ENCODE measurements at regions not wholly inside any gene's neighbourhood (a gene's known extent, or its start where the extent isn't known, plus 50 kb on each side); places are given as distances from the start of the nearest gene placed in this dataset.

- no peaks in the 10 kb centered on the region for H3K36me3 ChIP-seq (ENCODE audit: control insufficient read depth in 2 of 4, insufficient read depth in 4 of 4, low read length in 3 of 4)
- no peaks in the 10 kb centered on the region for H3K4me1 ChIP-seq (replicated peaks in 1 of 4; ENCODE audit: control insufficient read depth in 3 of 4, insufficient read depth in 4 of 4, low read length in 3 of 4)
- no peak overlapping the region for H3K4me2 ChIP-seq (ENCODE audit: insufficient read depth in 1 of 2, low read depth in 2 of 2, low read length in 2 of 2)
- no peak overlapping the region for H3K9ac ChIP-seq (replicated peaks in 1 of 4; ENCODE audit: extremely low read depth in 1 of 4, low read depth in 3 of 4, low read length in 3 of 4)
- no peak overlapping the region for H4K91ac ChIP-seq (replicated peaks; ENCODE audit: insufficient read length, low read length)
- H3K18ac ChIP-seq (ENCODE audit: extremely low read depth, low read length), result no peak overlapping the region
- no peak overlapping the region for H2AFZ ChIP-seq (ENCODE audit: low read length)
- no peak overlapping the region for H3K27ac ChIP-seq (ENCODE audit: low read depth, low read length)
- H3K79me1 ChIP-seq (ENCODE audit: low read depth, low read length), result no peaks in the 10 kb centered on the region
- CTCF ChIA-PET (ENCODE audit: partially characterized antibody), result no interaction called here
- POLR2A ChIA-PET (ENCODE audit: partially characterized antibody), result no interaction called here
- no peak overlapping the region for H2BK5ac ChIP-seq (ENCODE audit: low read depth, low read length)
- no peak overlapping the region for H3K14ac ChIP-seq (ENCODE audit: insufficient read length)
- H3K79me2 ChIP-seq (ENCODE audit: control insufficient read depth in 1 of 2, insufficient read depth in 2 of 2, low read length in 2 of 2), result no peaks in the 10 kb centered on the region
- no peak overlapping the region for H2BK20ac ChIP-seq (ENCODE audit: low read length)
- H3K9me3 ChIP-seq (ENCODE audit: insufficient read depth in 2 of 2, low read depth in 1 of 2, low read length in 1 of 2), result peaks cover 0 to 3% of the 10 kb centered on the region in 2 experiments; a peak in 2 of 4 replicates
- H4K8ac ChIP-seq (ENCODE audit: extremely low read depth, insufficient read depth, low read length), result no peak overlapping the region
- no peak for DNase-seq (ENCODE audit: low read depth in 1 of 2, low spot score in 2 of 2)
- no peak overlapping the region for H3K56ac ChIP-seq (replicated peaks; ENCODE audit: insufficient read length, low read depth, low read length)
- H4K20me1 ChIP-seq (replicated peaks in 1 of 2; ENCODE audit: control insufficient read depth in 1 of 2, insufficient read depth in 2 of 2, low read length in 2 of 2), result no peaks in the 10 kb centered on the region
- H3K4ac ChIP-seq (replicated peaks; ENCODE audit: insufficient read length, low read depth, low read length), result no peak overlapping the region
- H3K23me2 ChIP-seq (ENCODE audit: low read depth, low read length), result no peaks in the 10 kb centered on the region
- no peak overlapping the region for H2BK15ac ChIP-seq (ENCODE audit: low read length)
- no peak overlapping the region for H2BK120ac ChIP-seq (replicated peaks; ENCODE audit: low read depth, low read length)
- H2BK12ac ChIP-seq (ENCODE audit: low read depth, low read length), result no peak overlapping the region
- no peak overlapping the region for H4K5ac ChIP-seq (ENCODE audit: insufficient read length, low read depth, low read length)
- no peaks in the 10 kb centered on the region for H3K27me3 ChIP-seq (replicated peaks in 1 of 4; ENCODE audit: control insufficient read depth in 3 of 4, extremely low read depth in 1 of 4, insufficient read depth in 3 of 4, low read length in 3 of 4)
- no peak overlapping the region for H3K23ac ChIP-seq (ENCODE audit: insufficient read length)
- 83% methylated on average over 4 of the region's 4 CpGs; no CpG with 5 or more reads in 1 of the 2 experiments for WGBS, 2 experiments (ENCODE audit: extremely low coverage in 1 of 2, insufficient coverage in 1 of 2, insufficient read length in 1 of 2, insufficient replicate concordance in 2 of 2, low coverage in 1 of 2, low lambda C conversion rate in 2 of 2, missing lambda C conversion rate in 1 of 2)
- no peak overlapping the region for H3K4me3 ChIP-seq (ENCODE audit: extremely low read depth in 1 of 4, insufficient read depth in 2 of 4, low read depth in 3 of 4, low read length in 4 of 4)
- FAIRE-seq, result no peak
- no peak overlapping the region for H2AK5ac ChIP-seq (ENCODE audit: low read depth, low read length)
- TF ChIP-seq ATF3 (IDR thresholded peaks at IDR 0.05; ENCODE audit: insufficient read depth, low read depth, low read length) (no peak), BACH1 (IDR thresholded peaks at IDR 0.05; ENCODE audit: low read length) (no peak), USF2 (IDR thresholded peaks at IDR 0.05; ENCODE audit: low read length) (no peak), HDAC6 (IDR thresholded peaks at IDR 0.05; ENCODE audit: low read depth, low read length) (no peak), SAP30 (IDR thresholded peaks at IDR 0.05; ENCODE audit: insufficient read depth, insufficient replicate concordance, low read length) (no peak), ATF2 (IDR thresholded peaks at IDR 0.05; ENCODE audit: low read length) (no peak), TEAD4 (IDR thresholded peaks at IDR 0.05; ENCODE audit: low read depth, low read length) (no peak), CEBPB (IDR thresholded peaks at IDR 0.05; ENCODE audit: low read depth, low read length) (no peak), CTCF (IDR thresholded peaks at IDR 0.05; ENCODE audit: control extremely low read depth in 1 of 3, insufficient read depth in 1 of 3, low read depth in 1 of 3, low read length in 3 of 3) (no peak)
These were observed 124.8 kb upstream of the KLF12 start for GRCh38 chr13:74258961-74259360.
